GM12878 (cell line): ENCODE measurements at regions not wholly inside any gene's neighbourhood (a gene's known extent, or its start where the extent isn't known, plus 50 kb on each side); places are given as distances from the start of the nearest gene placed in this dataset.

ENCODE experiments used
- CHD4 ChIP-seq: fragments of 200-600 bp; sonication (generic); IDR thresholded peaks from 2 replicates; pipeline ENCODE4 v1.6.1; 2016; ENCODE audit warnings: mild to moderate bottlenecking
- CTCF ChIP-seq, 3 experiments: IDR thresholded peaks in 2 of 3; conservative IDR thresholded peaks in 1 of 3; 2 replicates each; pipeline ENCODE4 v1.5.1; 2011; ENCODE audit warnings: low read depth in 3 of 3, low read length in 3 of 3, mild to moderate bottlenecking in 3 of 3, control low read depth in 2 of 3, moderate library complexity in 2 of 3, inconsistent platforms in 1 of 3, mixed read lengths in 1 of 3; ENCODE audit not compliant: control insufficient read depth in 2 of 3, insufficient read depth in 1 of 3; ENCODE audit errors: extremely low read depth in 1 of 3
- FOXM1 ChIP-seq: IDR thresholded peaks from 2 replicates; pipeline ENCODE4 v1.6.1; 2012; ENCODE audit warnings: low read depth, mild to moderate bottlenecking, inconsistent platforms, low read length, moderate library complexity
- NFIC ChIP-seq: IDR thresholded peaks from 2 replicates; pipeline ENCODE4 v1.6.1; 2012; ENCODE audit warnings: low read depth, mild to moderate bottlenecking, inconsistent platforms, low read length, moderate library complexity
- REST ChIP-seq: IDR thresholded peaks from 2 replicates; pipeline ENCODE4 v1.6.1; 2012; ENCODE audit warnings: mild to moderate bottlenecking, low read depth, low read length
- RFX5 ChIP-seq: IDR thresholded peaks from 2 replicates; pipeline ENCODE4 v1.6.1; 2011; ENCODE audit warnings: low read depth, low read length, improper control_type of control experiment
- SMAD1 ChIP-seq: fragments of 450-650 bp; IDR thresholded peaks from 2 replicates; pipeline ENCODE4 v1.6.1; 2018; ENCODE audit warnings: mild to moderate bottlenecking, low read depth; ENCODE audit not compliant: partially characterized antibody
- SRF ChIP-seq, 2 experiments: IDR thresholded peaks; 2 replicates each; pipeline ENCODE4 v1.6.1; 2011; ENCODE audit warnings: low read depth in 2 of 2, low read length in 2 of 2, mild to moderate bottlenecking in 1 of 2, moderate library complexity in 1 of 2
- SUZ12 ChIP-seq: fragments of 200-600 bp; sonication (generic); IDR thresholded peaks from one replicate; pipeline ENCODE4 v1.6.1; 2018; ENCODE audit warnings: antibody characterized with exemption, mild to moderate bottlenecking; ENCODE audit not compliant: unreplicated experiment
- ZNF274 ChIP-seq: IDR thresholded peaks from one replicate; pipeline ENCODE4 v1.8.0; 2011; ENCODE audit not compliant: insufficient read length, insufficient read depth

- TF ChIP-seq ZNF274, result no peak
- TF ChIP-seq NFIC, result no peak
- TF ChIP-seq CHD4, result no peak
- TF ChIP-seq RFX5, result no peak
- no peak for TF ChIP-seq REST
- no peak for TF ChIP-seq SRF (IDR thresholded peaks at IDR 0.05; ENCODE audit: low read depth in 2 of 2, low read length in 2 of 2)
- no peak for TF ChIP-seq SMAD1
- TF ChIP-seq SUZ12, result no peak
- no peak for TF ChIP-seq FOXM1
- TF ChIP-seq CTCF (IDR thresholded peaks at IDR 0.05 in 2 of 3, conservative IDR thresholded peaks at IDR 0.05 in 1 of 3; ENCODE audit: control insufficient read depth in 2 of 3, extremely low read depth in 1 of 3, insufficient read depth in 1 of 3, low read depth in 3 of 3, low read length in 3 of 3), result no peak
These were observed 116.9 kb upstream of the MTAP start for GRCh38 chr9:21685502-21685901.
